CD4-positive, alpha-beta T cell treated with Interleukin-1 beta for 1 hour (primary cell): ENCODE measurements at regions not wholly inside any gene's neighbourhood (a gene's known extent, or its start where the extent isn't known, plus 50 kb on each side); places are given as distances from the start of the nearest gene placed in this dataset.

ENCODE experiments used
- DNase-seq, 2 donors: peaks; one replicate each; pipeline ENCODE4 v3.0.0-alpha.2; 2020 to 2022

- no peak for DNase-seq
Measured at GRCh38 chr20:62563561-62563960, 78.7 kb upstream of the SLCO4A1 start.

GRCh38 chr20:62564456-62565245 lies 77.7 kb upstream of the SLCO4A1 start:
- DNase-seq = no peak

GRCh38 chr20:62566266-62566665 lies 76.0 kb upstream of the SLCO4A1 start:
- no peak for DNase-seq

- DNase-seq = no peak
Measured at GRCh38 chr20:62566771-62567170, 75.5 kb upstream of the SLCO4A1 start.

- DNase-seq = no peak
Measured at GRCh38 chr20:62567246-62568044, 74.9 kb upstream of the SLCO4A1 start.

GRCh38 chr20:62568045-62568389 lies 74.3 kb upstream of the SLCO4A1 start:
- DNase-seq = no peak

GRCh38 chr20:62569615-62570014 lies 72.7 kb upstream of the SLCO4A1 start:
- DNase-seq = no peak

- DNase-seq = no peak
Measured at GRCh38 chr20:62570403-62570802, 71.9 kb upstream of the SLCO4A1 start.

GRCh38 chr20:62570897-62571668 lies 71.2 kb upstream of the SLCO4A1 start:
- DNase-seq = no peak

- no peak for DNase-seq
Measured at GRCh38 chr20:62571669-62572344, 70.5 kb upstream of the SLCO4A1 start.

- DNase-seq = no peak
Measured at GRCh38 chr20:62572980-62573379, 69.3 kb upstream of the SLCO4A1 start.

GRCh38 chr20:62573817-62574216 lies 68.5 kb upstream of the SLCO4A1 start:
- DNase-seq = no peak

GRCh38 chr20:62574230-62574993 lies 67.9 kb upstream of the SLCO4A1 start:
- no peak for DNase-seq

- no peak for DNase-seq
Measured at GRCh38 chr20:62575976-62576722, 66.2 kb upstream of the SLCO4A1 start.

- DNase-seq = no peak
Measured at GRCh38 chr20:62576815-62577489, 65.4 kb upstream of the SLCO4A1 start.

GRCh38 chr20:62577490-62577836 lies 64.8 kb upstream of the SLCO4A1 start:
- DNase-seq = no peak

GRCh38 chr20:62578294-62578897 lies 63.9 kb upstream of the SLCO4A1 start:
- no peak for DNase-seq

GRCh38 chr20:62580052-62580451 lies 62.3 kb upstream of the SLCO4A1 start:
- DNase-seq = no peak

- no peak for DNase-seq
Measured at GRCh38 chr20:62580733-62581132, 61.6 kb upstream of the SLCO4A1 start.

- no peak for DNase-seq
Measured at GRCh38 chr20:62581308-62581707, 61.0 kb upstream of the SLCO4A1 start.
